ENCODE measurements at regions not wholly inside any gene's neighbourhood (a gene's known extent, or its start where the extent isn't known, plus 50 kb on each side); places are given as distances from the start of the nearest gene placed in this dataset.

GRCh38 chr13:103976371-103976770 is 910.2 kb upstream of the SLC10A2 start:
- DNase-seq (peak; percentile 5 to 10), FAIRE-seq (no peak)
- Histone ChIP-seq H3K4me3 (ENCODE audit: low read depth in 1 of 3, low read length in 3 of 3) (no peak overlapping the region), H3K27me3 (ENCODE audit: control insufficient read depth in 3 of 3, insufficient read depth in 3 of 3, low read length in 3 of 3) (no peaks in the 10 kb centered on the region), H3K9me3 (ENCODE audit: control insufficient read depth in 2 of 2, insufficient read depth in 1 of 2, low read depth in 1 of 2, low read length in 1 of 2) (no peaks in the 10 kb centered on the region), H3K27ac (ENCODE audit: low read depth in 1 of 3, low read length in 2 of 3) (no peak overlapping the region), H3K4me1 (ENCODE audit: control insufficient read depth in 3 of 3, insufficient read depth in 2 of 3, low read depth in 1 of 3, low read length in 2 of 3) (no peaks in the 10 kb centered on the region), H3K36me3 (ENCODE audit: control insufficient read depth in 3 of 3, insufficient read depth in 2 of 3, low read depth in 1 of 3, low read length in 3 of 3) (no peaks in the 10 kb centered on the region)
- 70 to 82% (median 79%) methylated on average over 1 of the region's 1 CpG for WGBS, 3 donors

GRCh38 chr13:103973740-103974139 is 907.5 kb upstream of the SLC10A2 start:
- FAIRE-seq: no peak
- no peaks in the 10 kb centered on the region for H3K4me1 ChIP-seq (ENCODE audit: control insufficient read depth in 3 of 3, insufficient read depth in 2 of 3, low read depth in 1 of 3, low read length in 2 of 3)
- H3K4me3 ChIP-seq (ENCODE audit: low read depth in 1 of 3, low read length in 3 of 3): no peak overlapping the region
- no peaks in the 10 kb centered on the region for H3K36me3 ChIP-seq (ENCODE audit: control insufficient read depth in 3 of 3, insufficient read depth in 2 of 3, low read depth in 1 of 3, low read length in 3 of 3)
- H3K27ac ChIP-seq (ENCODE audit: low read depth in 1 of 3, low read length in 2 of 3): no peak overlapping the region
- no peak for DNase-seq
- H3K27me3 ChIP-seq (ENCODE audit: control insufficient read depth in 3 of 3, insufficient read depth in 3 of 3, low read length in 3 of 3): no peaks in the 10 kb centered on the region
- H3K9me3 ChIP-seq (ENCODE audit: control insufficient read depth in 2 of 2, insufficient read depth in 1 of 2, low read depth in 1 of 2, low read length in 1 of 2): no peaks in the 10 kb centered on the region
- WGBS, 3 donors: 80 to 98% (median 92%) methylated on average over 1 of the region's 1 CpG

GRCh38 chr13:103969520-103970050 is 903.4 kb upstream of the SLC10A2 start:
- H3K4me3 ChIP-seq (ENCODE audit: low read depth in 1 of 3, low read length in 3 of 3): no peak overlapping the region
- no peaks in the 10 kb centered on the region for H3K4me1 ChIP-seq (ENCODE audit: control insufficient read depth in 3 of 3, insufficient read depth in 2 of 3, low read depth in 1 of 3, low read length in 2 of 3)
- FAIRE-seq: no peak
- no peaks in the 10 kb centered on the region for H3K27me3 ChIP-seq (ENCODE audit: control insufficient read depth in 3 of 3, insufficient read depth in 3 of 3, low read length in 3 of 3)
- H3K9me3 ChIP-seq (ENCODE audit: control insufficient read depth in 2 of 2, insufficient read depth in 1 of 2, low read depth in 1 of 2, low read length in 1 of 2): no peaks in the 10 kb centered on the region
- DNase-seq: no peak
- 61 to 71% (median 61%) methylated on average over 4 of the region's 4 CpGs for WGBS, 3 donors
- no peak overlapping the region for H3K27ac ChIP-seq (ENCODE audit: low read depth in 1 of 3, low read length in 2 of 3)
- no peaks in the 10 kb centered on the region for H3K36me3 ChIP-seq (ENCODE audit: control insufficient read depth in 3 of 3, insufficient read depth in 2 of 3, low read depth in 1 of 3, low read length in 3 of 3)

GRCh38 chr13:103965506-103966243 is 899.5 kb upstream of the SLC10A2 start:
- DNase-seq (no peak), FAIRE-seq (no peak)
- H3K4me1 ChIP-seq (ENCODE audit: control insufficient read depth in 3 of 3, insufficient read depth in 2 of 3, low read depth in 1 of 3, low read length in 2 of 3): no peaks in the 10 kb centered on the region
- no peaks in the 10 kb centered on the region for H3K36me3 ChIP-seq (ENCODE audit: control insufficient read depth in 3 of 3, insufficient read depth in 2 of 3, low read depth in 1 of 3, low read length in 3 of 3)
- H3K27ac ChIP-seq (ENCODE audit: low read depth in 1 of 3, low read length in 2 of 3): no peak overlapping the region
- no peaks in the 10 kb centered on the region for H3K27me3 ChIP-seq (ENCODE audit: control insufficient read depth in 3 of 3, insufficient read depth in 3 of 3, low read length in 3 of 3)
- H3K9me3 ChIP-seq (ENCODE audit: control insufficient read depth in 2 of 2, insufficient read depth in 1 of 2, low read depth in 1 of 2, low read length in 1 of 2): no peaks in the 10 kb centered on the region
- no peak overlapping the region for H3K4me3 ChIP-seq (ENCODE audit: low read depth in 1 of 3, low read length in 3 of 3)
- 39 to 50% (median 46%) methylated on average over 4 of the region's 4 CpGs for WGBS, 3 donors

GRCh38 chr13:103961784-103962183 is 895.6 kb upstream of the SLC10A2 start:
- FAIRE-seq: no peak
- no peaks in the 10 kb centered on the region for H3K4me1 ChIP-seq (ENCODE audit: control insufficient read depth in 3 of 3, insufficient read depth in 2 of 3, low read depth in 1 of 3, low read length in 2 of 3)
- no peaks in the 10 kb centered on the region for H3K27me3 ChIP-seq (ENCODE audit: control insufficient read depth in 3 of 3, insufficient read depth in 3 of 3, low read length in 3 of 3)
- H3K36me3 ChIP-seq (ENCODE audit: control insufficient read depth in 3 of 3, insufficient read depth in 2 of 3, low read depth in 1 of 3, low read length in 3 of 3): no peaks in the 10 kb centered on the region
- no peaks in the 10 kb centered on the region for H3K9me3 ChIP-seq (ENCODE audit: control insufficient read depth in 2 of 2, insufficient read depth in 1 of 2, low read depth in 1 of 2, low read length in 1 of 2)
- H3K4me3 ChIP-seq (ENCODE audit: low read depth in 1 of 3, low read length in 3 of 3): no peak overlapping the region
- no peak overlapping the region for H3K27ac ChIP-seq (ENCODE audit: low read depth in 1 of 3, low read length in 2 of 3)
- DNase-seq: no peak
- 91 to 100% (median 98%) methylated on average over 2 of the region's 2 CpGs for WGBS, 3 donors

GRCh38 chr13:103961129-103961528 is 894.9 kb upstream of the SLC10A2 start:
- Histone ChIP-seq H3K27me3 (ENCODE audit: control insufficient read depth in 3 of 3, insufficient read depth in 3 of 3, low read length in 3 of 3) (no peaks in the 10 kb centered on the region), H3K4me3 (ENCODE audit: low read depth in 1 of 3, low read length in 3 of 3) (no peak overlapping the region), H3K9me3 (ENCODE audit: control insufficient read depth in 2 of 2, insufficient read depth in 1 of 2, low read depth in 1 of 2, low read length in 1 of 2) (no peaks in the 10 kb centered on the region), H3K36me3 (ENCODE audit: control insufficient read depth in 3 of 3, insufficient read depth in 2 of 3, low read depth in 1 of 3, low read length in 3 of 3) (no peaks in the 10 kb centered on the region), H3K27ac (ENCODE audit: low read depth in 1 of 3, low read length in 2 of 3) (no peak overlapping the region), H3K4me1 (ENCODE audit: control insufficient read depth in 3 of 3, insufficient read depth in 2 of 3, low read depth in 1 of 3, low read length in 2 of 3) (no peaks in the 10 kb centered on the region)
- FAIRE-seq: no peak
- no peak for DNase-seq

GRCh38 chr13:103960001-103960400 is 893.8 kb upstream of the SLC10A2 start:
- Histone ChIP-seq H3K27me3 (ENCODE audit: control insufficient read depth in 3 of 3, insufficient read depth in 3 of 3, low read length in 3 of 3) (no peaks in the 10 kb centered on the region), H3K36me3 (ENCODE audit: control insufficient read depth in 3 of 3, insufficient read depth in 2 of 3, low read depth in 1 of 3, low read length in 3 of 3) (no peaks in the 10 kb centered on the region), H3K9me3 (ENCODE audit: control insufficient read depth in 2 of 2, insufficient read depth in 1 of 2, low read depth in 1 of 2, low read length in 1 of 2) (no peaks in the 10 kb centered on the region), H3K4me3 (ENCODE audit: low read depth in 1 of 3, low read length in 3 of 3) (no peak overlapping the region), H3K4me1 (ENCODE audit: control insufficient read depth in 3 of 3, insufficient read depth in 2 of 3, low read depth in 1 of 3, low read length in 2 of 3) (no peaks in the 10 kb centered on the region), H3K27ac (ENCODE audit: low read depth in 1 of 3, low read length in 2 of 3) (no peak overlapping the region)
- FAIRE-seq (no peak), DNase-seq (no peak)

- no peak overlapping the region for H3K4me3 ChIP-seq (ENCODE audit: low read depth in 1 of 3, low read length in 3 of 3)
- H3K27me3 ChIP-seq (ENCODE audit: control insufficient read depth in 3 of 3, insufficient read depth in 3 of 3, low read length in 3 of 3): no peaks in the 10 kb centered on the region
- H3K36me3 ChIP-seq (ENCODE audit: control insufficient read depth in 3 of 3, insufficient read depth in 2 of 3, low read depth in 1 of 3, low read length in 3 of 3): no peaks in the 10 kb centered on the region
- no peaks in the 10 kb centered on the region for H3K4me1 ChIP-seq (ENCODE audit: control insufficient read depth in 3 of 3, insufficient read depth in 2 of 3, low read depth in 1 of 3, low read length in 2 of 3)
- WGBS, 3 donors: 55 to 87% (median 84%) methylated on average over 2 of the region's 2 CpGs
- no peak overlapping the region for H3K27ac ChIP-seq (ENCODE audit: low read depth in 1 of 3, low read length in 2 of 3)
- DNase-seq: no peak
- no peak for FAIRE-seq
- no peaks in the 10 kb centered on the region for H3K9me3 ChIP-seq (ENCODE audit: control insufficient read depth in 2 of 2, insufficient read depth in 1 of 2, low read depth in 1 of 2, low read length in 1 of 2)
Observed at GRCh38 chr13:103958691-103959090, 892.5 kb upstream of the SLC10A2 start.

- Histone ChIP-seq H3K4me3 (ENCODE audit: low read depth in 1 of 3, low read length in 3 of 3) (no peak overlapping the region), H3K27me3 (ENCODE audit: control insufficient read depth in 3 of 3, insufficient read depth in 3 of 3, low read length in 3 of 3) (no peaks in the 10 kb centered on the region), H3K4me1 (ENCODE audit: control insufficient read depth in 3 of 3, insufficient read depth in 2 of 3, low read depth in 1 of 3, low read length in 2 of 3) (no peaks in the 10 kb centered on the region), H3K36me3 (ENCODE audit: control insufficient read depth in 3 of 3, insufficient read depth in 2 of 3, low read depth in 1 of 3, low read length in 3 of 3) (no peaks in the 10 kb centered on the region), H3K27ac (ENCODE audit: low read depth in 1 of 3, low read length in 2 of 3) (no peak overlapping the region), H3K9me3 (ENCODE audit: control insufficient read depth in 2 of 2, insufficient read depth in 1 of 2, low read depth in 1 of 2, low read length in 1 of 2) (no peaks in the 10 kb centered on the region)
- FAIRE-seq: no peak
- no peak for DNase-seq
Observed at GRCh38 chr13:103957939-103958338, 891.7 kb upstream of the SLC10A2 start.
